KG1 (cell line): ENCODE measurements at regions not wholly inside any gene's neighbourhood (a gene's known extent, or its start where the extent isn't known, plus 50 kb on each side); places are given as distances from the start of the nearest gene placed in this dataset.

Experiments
- DNase-seq: peaks from one replicate; lab custom pipeline; 2025; lab: John Stamatoyannopoulos, UW

DNA sequence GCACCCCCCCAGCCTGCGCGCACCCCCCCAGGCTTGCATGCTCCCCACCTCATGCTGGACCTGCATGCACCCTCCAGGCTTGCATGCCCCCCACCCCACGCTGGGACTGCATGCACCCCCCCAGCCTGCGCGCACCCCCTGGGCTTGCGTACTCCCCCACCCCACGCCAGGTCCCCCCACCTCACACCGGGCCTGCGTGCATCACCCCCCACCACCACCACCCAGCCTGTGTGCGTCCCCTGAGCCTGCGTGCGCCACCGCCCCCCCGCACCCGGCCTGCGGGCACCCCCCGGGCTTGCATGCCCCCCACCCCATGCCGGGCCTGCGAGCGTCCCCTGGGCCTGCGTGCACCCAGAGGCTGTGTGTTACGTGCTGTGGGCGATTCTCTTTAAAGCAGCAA, 61.0 kb upstream of the SLCO4A1 start:
- DNase-seq: no peak

DNA sequence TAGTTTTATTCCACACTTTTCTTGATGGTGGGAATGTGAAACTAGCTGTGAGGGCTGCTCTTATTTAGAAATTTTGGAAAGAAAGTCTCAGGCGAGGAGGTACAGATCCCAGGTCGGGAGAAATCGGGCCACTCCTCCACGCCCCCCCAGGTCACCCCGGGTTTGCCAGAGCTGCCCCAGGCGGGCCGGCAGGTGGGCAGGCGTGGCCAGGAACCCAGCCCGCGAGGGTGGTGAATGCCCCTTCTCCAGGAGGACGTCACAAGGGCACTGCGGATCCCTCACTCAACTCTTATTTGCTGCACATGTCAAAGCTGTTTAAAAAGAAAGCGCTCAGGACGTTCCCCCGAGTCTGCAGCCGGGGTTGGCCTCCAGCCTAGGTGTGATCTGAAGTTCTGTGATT, 60.5 kb upstream of the SLCO4A1 start:
- DNase-seq: no peak

- DNase-seq: no peak
Observed at GRCh38 chr20:62583424-62583920, 58.8 kb upstream of the SLCO4A1 start.

GRCh38 chr20:62584671-62585460, 57.4 kb upstream of the SLCO4A1 start:
- no peak for DNase-seq

DNA sequence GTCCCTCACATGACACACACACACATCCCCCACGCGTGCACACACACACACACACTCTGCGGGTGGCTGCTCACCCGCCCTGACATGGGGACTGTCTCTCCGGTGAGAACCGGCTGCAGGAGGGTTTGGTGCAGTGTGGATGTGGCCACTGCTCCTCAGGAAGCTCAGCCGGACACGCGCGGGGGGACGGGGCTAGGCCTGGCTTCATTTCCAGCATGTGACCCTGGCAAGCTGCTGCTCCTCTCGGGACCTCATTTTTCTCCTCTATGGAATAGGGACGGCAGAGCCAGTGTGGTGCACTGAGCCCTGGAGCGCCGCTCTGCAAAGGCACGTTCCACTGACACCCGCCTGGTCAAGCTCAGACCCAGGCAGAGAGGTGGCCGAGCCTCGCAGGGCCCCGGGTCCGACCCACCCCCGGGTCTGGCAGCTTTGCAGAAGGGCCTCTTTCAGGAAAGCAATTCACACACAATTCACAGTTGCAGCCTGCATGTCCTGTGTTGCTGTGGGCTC, 56.8 kb upstream of the SLCO4A1 start:
- DNase-seq: no peak

DNA sequence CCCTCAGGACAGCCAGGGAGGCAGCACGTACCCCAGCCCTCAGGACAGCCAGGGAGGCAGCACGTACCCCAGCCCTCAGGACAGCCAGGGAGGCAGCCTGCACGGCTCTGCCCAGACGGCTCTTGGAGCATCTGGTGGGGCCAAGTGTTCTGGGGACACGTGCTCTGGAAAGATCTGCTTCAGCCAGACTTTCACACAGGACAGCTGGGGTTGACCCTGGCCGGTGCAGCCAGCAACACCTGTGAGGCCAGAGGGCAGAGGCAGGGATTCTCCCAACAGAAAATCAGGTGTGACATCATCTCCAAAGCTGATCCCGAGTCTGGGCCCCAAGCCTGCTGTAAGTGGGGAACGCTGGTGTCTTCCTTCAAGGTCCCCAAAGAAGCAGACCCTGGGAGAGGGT, 55.5 kb upstream of the SLCO4A1 start:
- no peak for DNase-seq

DNA sequence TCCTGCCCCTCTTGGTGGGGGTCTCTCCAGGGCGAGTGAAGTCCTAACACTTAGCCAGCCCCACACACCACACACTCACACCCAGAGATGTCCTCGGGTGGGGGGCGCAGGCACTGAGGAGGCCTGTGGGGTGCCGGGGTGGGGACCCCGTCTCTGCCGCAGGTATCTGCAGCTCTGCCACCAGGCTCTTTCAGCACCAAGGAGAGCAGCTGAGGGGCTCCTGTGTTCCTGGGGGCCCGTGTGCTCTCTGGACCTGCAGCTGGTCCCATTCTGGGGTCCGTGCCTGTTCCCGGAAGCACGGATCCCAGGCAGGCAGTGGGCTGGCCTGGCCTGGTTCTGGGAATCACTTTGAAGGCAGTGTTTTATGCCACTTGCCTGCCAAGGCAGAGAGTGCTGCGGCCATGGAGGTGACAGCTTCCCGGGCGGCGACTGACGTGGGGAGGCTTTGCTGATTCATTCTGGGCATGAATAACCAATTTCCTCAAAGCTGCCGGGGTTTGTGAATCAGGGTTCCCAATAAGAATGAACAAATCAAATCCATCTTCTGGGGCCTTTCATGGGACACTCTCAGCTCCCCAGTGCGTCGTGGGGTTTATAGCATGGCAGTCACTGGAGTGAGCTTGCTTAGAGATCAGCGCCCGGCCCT, 54.4 kb upstream of the SLCO4A1 start:
- DNase-seq: no peak

DNA sequence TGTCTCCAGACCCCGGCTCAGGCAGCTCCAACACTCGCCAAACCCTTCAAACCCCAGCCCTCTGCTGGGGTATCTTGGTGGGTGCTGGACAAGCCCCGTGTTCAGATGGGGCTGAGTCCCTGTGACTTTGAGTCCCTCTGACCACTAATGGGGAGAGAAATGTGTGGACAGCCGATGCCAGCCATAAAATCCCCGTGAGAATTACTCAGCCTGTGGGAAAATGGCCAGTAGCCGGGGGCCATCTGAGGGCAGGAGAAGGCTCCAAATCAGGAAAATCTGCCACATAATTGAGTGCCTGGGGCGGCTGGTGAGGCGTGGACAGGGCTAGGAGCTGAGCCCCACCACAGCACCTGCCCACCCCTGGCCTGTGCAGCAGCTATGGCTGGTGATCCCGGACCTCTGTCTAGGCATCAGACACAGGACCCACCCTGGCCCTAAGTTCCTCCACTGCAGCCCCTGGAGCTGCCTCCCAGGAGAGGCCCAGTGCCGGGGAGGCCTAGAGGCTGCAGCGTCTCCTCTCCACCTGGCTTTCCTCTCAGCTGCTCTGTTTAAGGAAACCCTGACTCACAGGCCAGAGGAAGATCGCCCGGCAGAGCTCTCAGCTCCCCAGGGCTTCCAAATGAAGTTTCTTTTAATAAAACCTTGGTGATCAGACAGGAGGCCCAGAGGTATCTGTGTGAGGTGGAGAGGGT, 53.7 kb upstream of the SLCO4A1 start:
- no peak for DNase-seq

DNA sequence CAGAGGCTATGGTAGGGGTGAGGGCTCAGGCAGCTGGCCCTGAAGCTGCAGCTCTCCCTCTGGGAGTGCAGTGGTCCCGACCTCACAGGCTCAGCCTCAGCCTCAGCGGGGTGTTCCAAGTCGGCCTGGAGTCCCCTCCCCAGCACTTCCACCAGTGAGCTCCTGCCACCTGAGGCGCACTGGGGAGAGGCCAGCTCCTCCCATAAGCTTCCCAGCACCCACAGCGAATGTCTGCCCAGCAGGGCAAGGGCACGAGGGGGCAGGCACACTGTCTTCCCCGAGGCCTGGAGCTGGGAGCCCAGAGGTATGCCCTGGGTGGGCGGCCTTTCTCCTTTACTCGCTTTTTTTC, 53.2 kb upstream of the SLCO4A1 start:
- DNase-seq: no peak

GRCh38 chr20:62589720-62590119, 52.6 kb upstream of the SLCO4A1 start:
- no peak for DNase-seq

GRCh38 chr20:62590309-62591121, 51.8 kb upstream of the SLCO4A1 start:
- DNase-seq: no peak

DNA sequence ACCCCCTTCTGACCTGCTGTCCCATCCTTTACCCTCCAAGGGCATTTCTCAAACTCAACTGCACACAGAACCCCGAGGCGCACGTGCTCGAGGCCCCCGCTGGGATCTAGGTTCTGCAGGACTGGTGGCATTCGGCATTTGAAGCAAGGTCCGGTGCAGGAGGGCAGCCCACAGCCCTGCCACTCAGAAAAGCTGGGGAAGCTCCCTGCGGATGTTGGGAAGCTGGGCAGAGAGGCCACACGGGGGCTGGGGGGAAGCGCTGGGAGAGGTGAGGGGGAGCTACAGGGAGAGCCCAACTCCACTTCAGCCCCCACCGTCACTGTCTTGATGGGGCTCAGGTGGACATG, 51.2 kb upstream of the SLCO4A1 start:
- DNase-seq: no peak

DNA sequence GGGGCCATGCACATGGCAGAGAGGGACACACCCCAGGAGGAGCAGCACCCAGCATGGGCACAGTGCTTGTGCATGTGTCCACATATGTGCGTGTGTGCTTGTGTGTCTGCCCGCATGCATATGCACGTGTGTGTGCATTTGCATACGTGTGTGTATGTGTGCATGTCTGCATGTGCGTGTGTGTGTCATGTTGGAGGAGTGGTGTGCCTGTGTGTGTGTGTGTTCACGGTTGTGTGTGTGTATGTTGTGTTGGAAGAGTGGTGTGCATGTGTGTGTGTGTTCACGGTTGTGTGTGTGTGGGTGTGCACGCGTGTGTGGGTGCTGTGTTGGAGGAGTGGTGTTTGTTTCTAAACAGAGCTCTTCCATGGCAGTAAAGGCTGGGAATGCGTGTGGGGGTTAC, 50.7 kb upstream of the SLCO4A1 start:
- no peak for DNase-seq
